ENCODE measurements at regions not wholly inside any gene's neighbourhood (a gene's known extent, or its start where the extent isn't known, plus 50 kb on each side); places are given as distances from the start of the nearest gene placed in this dataset.

DNA sequence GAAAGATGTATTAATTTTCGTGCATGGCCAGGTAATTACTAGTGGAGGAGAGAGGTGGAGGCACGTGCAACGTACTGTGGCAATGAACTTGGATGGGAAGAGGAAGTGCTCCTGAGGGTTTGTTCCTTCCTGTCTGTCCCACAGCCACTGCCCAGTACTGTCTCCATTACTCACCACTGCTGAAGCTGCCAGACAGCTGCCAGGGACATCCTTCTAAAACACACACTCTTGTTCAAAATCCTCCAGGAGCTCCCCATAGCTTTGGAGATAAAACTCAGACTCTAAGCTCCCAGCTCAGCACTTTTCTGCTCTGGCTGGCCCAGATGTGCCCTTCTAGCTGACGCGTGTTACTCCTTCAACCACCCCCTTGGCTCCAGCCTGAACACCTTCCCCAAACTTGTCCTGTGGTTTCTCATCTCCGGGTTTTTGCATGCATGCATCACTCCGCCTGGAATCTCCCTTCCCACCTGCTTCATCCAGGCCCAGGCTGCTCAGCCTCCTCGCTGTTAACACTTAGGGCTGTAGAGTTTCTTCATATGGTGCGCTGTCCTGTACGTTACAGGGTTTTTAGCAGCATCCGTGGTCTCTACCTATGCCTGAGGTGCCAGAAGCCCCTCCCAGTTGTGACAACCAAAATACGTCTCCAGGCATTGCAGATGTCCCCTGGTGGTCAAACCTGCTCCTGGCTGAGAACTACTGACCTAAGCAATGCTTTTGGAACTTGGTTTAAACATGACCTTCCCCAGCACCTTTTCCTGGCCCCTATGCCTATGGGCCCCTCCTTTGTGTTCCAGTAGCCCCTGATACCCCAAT, 69.5 kb downstream of the C11orf91 start:
- no peaks in the 10 kb centered on the region for H3K4me1 Mint-ChIP-seq
- H3K27me3 Mint-ChIP-seq = peaks cover 18 to 19% of the 10 kb centered on the region in 2 donors
- H3K36me3 Mint-ChIP-seq = no peaks in the 10 kb centered on the region
- CTCF ChIA-PET = no interaction called here
- POLR2A ChIA-PET = no interaction called here
- no peak overlapping the region for H3K27ac ChIP-seq (ENCODE audit: low read length)
- ATAC-seq (replicated peaks in 1 of 4) (no peak), DNase-seq (no peak)
- H3K4me1 ChIP-seq (ENCODE audit: control insufficient read depth in 1 of 2, extremely low read depth in 1 of 2, insufficient read depth in 2 of 2, low read length in 2 of 2) = no peaks in the 10 kb centered on the region
- 83% methylated on average over 10 of the region's 12 CpGs for WGBS (ENCODE audit: insufficient coverage)
- H3K4me3 ChIP-seq (ENCODE audit: control insufficient read depth in 1 of 2, extremely low read depth in 1 of 2, low read length in 1 of 2) = no peak overlapping the region
- no peak overlapping the region for H3K27ac Mint-ChIP-seq
- no peaks in the 10 kb centered on the region for H3K36me3 ChIP-seq (ENCODE audit: control insufficient read depth in 2 of 2, extremely low read depth in 1 of 2, insufficient read depth in 1 of 2, low read length in 1 of 2)
- no peak overlapping the region for H3K4me3 Mint-ChIP-seq
- H3K27me3 ChIP-seq (replicated peaks in 1 of 2; ENCODE audit: control insufficient read depth in 2 of 2, extremely low read depth in 1 of 2, insufficient read depth in 2 of 2, low read length in 1 of 2) = peaks cover 0 to 14% of the 10 kb centered on the region in 2 experiments
- H3K9me3 ChIP-seq = no peaks in the 10 kb centered on the region
- H3K9me3 Mint-ChIP-seq = no peaks in the 10 kb centered on the region

DNA sequence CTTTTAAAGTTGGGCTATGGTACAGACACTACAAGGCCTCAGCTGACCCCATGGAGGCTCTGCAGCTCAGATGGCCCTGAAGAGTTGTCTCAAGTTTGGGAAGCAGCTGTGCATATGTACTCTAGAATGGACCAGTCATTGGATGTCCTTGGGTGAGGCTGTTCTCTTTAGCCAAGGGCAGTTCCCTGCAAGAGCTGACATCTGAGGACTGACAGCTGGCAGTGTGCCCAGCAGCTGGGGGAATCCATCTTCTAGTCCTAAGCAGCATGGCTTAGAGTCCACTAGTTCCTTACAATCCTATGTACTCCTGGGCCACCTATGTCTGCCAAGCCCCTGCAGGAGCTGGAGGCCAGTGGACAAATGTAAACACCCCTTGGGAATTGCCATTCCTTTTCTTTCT, 76.5 kb downstream of the C11orf91 start:
- no peak overlapping the region for H3K4me3 Mint-ChIP-seq
- peaks cover 0 to 2% of the 10 kb centered on the region in 2 experiments for H3K27me3 ChIP-seq (replicated peaks in 1 of 2; ENCODE audit: control insufficient read depth in 2 of 2, extremely low read depth in 1 of 2, insufficient read depth in 2 of 2, low read length in 1 of 2)
- H3K27ac ChIP-seq (ENCODE audit: low read length) = no peak overlapping the region
- no peaks in the 10 kb centered on the region for H3K9me3 Mint-ChIP-seq
- no peaks in the 10 kb centered on the region for H3K4me1 Mint-ChIP-seq
- ChIA-PET CTCF (no interaction called here), POLR2A (no interaction called here)
- no peak overlapping the region for H3K4me3 ChIP-seq (ENCODE audit: control insufficient read depth in 1 of 2, extremely low read depth in 1 of 2, low read length in 1 of 2)
- ATAC-seq (replicated peaks in 1 of 4) (no peak), DNase-seq (no peak)
- peaks cover 0 to 14% of the 10 kb centered on the region in 2 donors for H3K27me3 Mint-ChIP-seq
- no peaks in the 10 kb centered on the region for H3K36me3 Mint-ChIP-seq
- H3K4me1 ChIP-seq (ENCODE audit: control insufficient read depth in 1 of 2, extremely low read depth in 1 of 2, insufficient read depth in 2 of 2, low read length in 2 of 2) = no peaks in the 10 kb centered on the region
- no peak overlapping the region for H3K27ac Mint-ChIP-seq
- no peaks in the 10 kb centered on the region for H3K36me3 ChIP-seq (ENCODE audit: control insufficient read depth in 2 of 2, extremely low read depth in 1 of 2, insufficient read depth in 1 of 2, low read length in 1 of 2)
- H3K9me3 ChIP-seq = no peaks in the 10 kb centered on the region

- CTCF ChIA-PET = no interaction called here
- POLR2A ChIA-PET = no interaction called here
Observed at GRCh38 chr11:33622806-33623205, 77.8 kb downstream of the C11orf91 start.

DNA sequence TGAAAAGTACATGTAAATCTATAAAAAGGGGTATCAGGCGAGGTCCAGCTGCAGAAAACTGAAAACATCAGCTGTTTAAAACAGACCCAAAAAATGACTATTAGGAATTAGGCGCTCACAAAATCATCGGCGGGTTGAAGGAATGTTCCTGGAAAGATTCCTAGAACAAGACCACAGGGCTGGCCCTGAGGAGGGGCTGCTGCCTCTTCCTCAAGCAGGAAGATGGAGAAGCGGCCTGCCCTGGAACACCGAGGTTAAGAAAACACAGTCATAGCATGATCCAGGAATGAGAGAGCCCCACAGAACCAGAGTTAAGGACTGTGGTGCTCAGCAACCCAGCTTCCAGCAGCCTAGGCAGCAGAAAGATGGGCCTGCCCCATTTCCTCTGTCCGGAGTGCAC, 78.4 kb downstream of the C11orf91 start:
- CTCF ChIA-PET = no interaction called here
- Histone ChIP-seq H3K4me3 (ENCODE audit: control insufficient read depth in 1 of 2, extremely low read depth in 1 of 2, low read length in 1 of 2) (no peak overlapping the region), H3K27me3 (replicated peaks in 1 of 2; ENCODE audit: control insufficient read depth in 2 of 2, extremely low read depth in 1 of 2, insufficient read depth in 2 of 2, low read length in 1 of 2) (peaks cover 0 to 2% of the 10 kb centered on the region in 2 experiments), H3K4me1 (ENCODE audit: control insufficient read depth in 1 of 2, extremely low read depth in 1 of 2, insufficient read depth in 2 of 2, low read length in 2 of 2) (no peaks in the 10 kb centered on the region), H3K36me3 (ENCODE audit: control insufficient read depth in 2 of 2, extremely low read depth in 1 of 2, insufficient read depth in 1 of 2, low read length in 1 of 2) (no peaks in the 10 kb centered on the region), H3K9me3 (no peaks in the 10 kb centered on the region), H3K27ac (ENCODE audit: low read length) (no peak overlapping the region)
- POLR2A ChIA-PET = no interaction called here
- Mint-ChIP-seq H3K9me3 (no peaks in the 10 kb centered on the region), H3K4me1 (no peaks in the 10 kb centered on the region), H3K4me3 (no peak overlapping the region), H3K27ac (no peak overlapping the region), H3K36me3 (no peaks in the 10 kb centered on the region), H3K27me3 (peaks cover 0 to 21% of the 10 kb centered on the region in 2 donors)
- 85% methylated on average over 5 of the region's 7 CpGs for WGBS (ENCODE audit: insufficient coverage)
- ATAC-seq (replicated peaks in 1 of 4) = no peak
- DNase-seq = no peak

More at GRCh38 chr11:33622806-33623205, 77.8 kb downstream of the C11orf91 start:
- no peak for ATAC-seq (replicated peaks in 1 of 4)
- DNase-seq = no peak
- no peak overlapping the region for H3K4me3 ChIP-seq (ENCODE audit: control insufficient read depth in 1 of 2, extremely low read depth in 1 of 2, low read length in 1 of 2)
- WGBS (ENCODE audit: insufficient coverage) = 90% methylated on average over 3 of the region's 6 CpGs
- no peaks in the 10 kb centered on the region for H3K36me3 ChIP-seq (ENCODE audit: control insufficient read depth in 2 of 2, extremely low read depth in 1 of 2, insufficient read depth in 1 of 2, low read length in 1 of 2)
- H3K27ac Mint-ChIP-seq = no peak overlapping the region
- peaks cover 0 to 2% of the 10 kb centered on the region in 2 experiments for H3K27me3 ChIP-seq (replicated peaks in 1 of 2; ENCODE audit: control insufficient read depth in 2 of 2, extremely low read depth in 1 of 2, insufficient read depth in 2 of 2, low read length in 1 of 2)
- H3K27me3 Mint-ChIP-seq = peaks cover 0 to 15% of the 10 kb centered on the region in 2 donors
- no peaks in the 10 kb centered on the region for H3K4me1 ChIP-seq (ENCODE audit: control insufficient read depth in 1 of 2, extremely low read depth in 1 of 2, insufficient read depth in 2 of 2, low read length in 2 of 2)
- no peaks in the 10 kb centered on the region for H3K36me3 Mint-ChIP-seq
- H3K9me3 Mint-ChIP-seq = no peaks in the 10 kb centered on the region
- H3K27ac ChIP-seq (ENCODE audit: low read length) = no peak overlapping the region
- H3K4me3 Mint-ChIP-seq = no peak overlapping the region
- no peaks in the 10 kb centered on the region for H3K4me1 Mint-ChIP-seq
- H3K9me3 ChIP-seq = no peaks in the 10 kb centered on the region

DNA sequence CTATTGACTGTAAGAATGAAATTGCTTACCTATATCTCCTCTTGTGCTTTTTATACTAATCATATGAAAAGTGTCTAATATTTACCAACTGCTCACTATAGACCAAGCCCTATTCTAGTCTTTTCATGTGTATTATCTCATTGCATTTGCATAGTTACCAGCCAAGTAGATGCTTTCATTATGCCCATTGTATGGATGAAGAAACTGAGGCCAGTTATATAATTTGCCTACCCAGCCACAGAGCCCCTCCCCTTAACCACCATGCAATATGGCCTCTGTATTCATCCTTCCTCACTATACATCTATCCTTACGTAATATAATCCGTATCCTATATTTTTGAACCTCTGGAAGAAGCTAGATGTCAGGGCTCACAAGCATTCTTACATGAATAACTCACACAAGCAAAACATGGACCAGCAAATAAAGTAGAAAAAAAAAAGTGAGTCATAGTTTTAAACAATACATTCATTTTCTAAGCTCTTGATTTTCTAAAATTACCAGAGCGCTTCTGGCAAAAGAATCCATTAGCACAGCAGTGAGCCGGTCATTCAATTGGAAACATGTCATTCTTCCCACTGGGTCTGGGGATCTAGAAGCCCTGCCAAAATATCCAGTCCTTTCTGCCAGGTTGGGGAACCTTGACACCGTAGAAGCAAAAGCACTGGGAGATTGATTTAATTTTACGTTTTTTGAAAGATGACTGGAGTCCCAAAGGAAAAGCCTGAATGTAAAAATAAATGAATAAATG, 80.0 kb downstream of the C11orf91 start:
- DNase-seq = no peak
- Histone ChIP-seq H3K9me3 (no peaks in the 10 kb centered on the region), H3K4me1 (ENCODE audit: control insufficient read depth in 1 of 2, extremely low read depth in 1 of 2, insufficient read depth in 2 of 2, low read length in 2 of 2) (no peaks in the 10 kb centered on the region), H3K4me3 (ENCODE audit: control insufficient read depth in 1 of 2, extremely low read depth in 1 of 2, low read length in 1 of 2) (no peak overlapping the region), H3K27ac (ENCODE audit: low read length) (no peak overlapping the region), H3K27me3 (replicated peaks in 1 of 2; ENCODE audit: control insufficient read depth in 2 of 2, extremely low read depth in 1 of 2, insufficient read depth in 2 of 2, low read length in 1 of 2) (peaks cover 2 to 4% of the 10 kb centered on the region in 2 experiments), H3K36me3 (ENCODE audit: control insufficient read depth in 2 of 2, extremely low read depth in 1 of 2, insufficient read depth in 1 of 2, low read length in 1 of 2) (no peaks in the 10 kb centered on the region)
- 100% methylated on average over 2 of the region's 6 CpGs for WGBS (ENCODE audit: insufficient coverage)
- Mint-ChIP-seq H3K4me1 (no peaks in the 10 kb centered on the region), H3K4me3 (no peak overlapping the region), H3K36me3 (no peaks in the 10 kb centered on the region), H3K27ac (no peak overlapping the region), H3K9me3 (no peaks in the 10 kb centered on the region), H3K27me3 (peaks cover 5 to 28% of the 10 kb centered on the region in 2 donors)
- CTCF ChIA-PET = no interaction called here
- POLR2A ChIA-PET = no interaction called here
- ATAC-seq (replicated peaks in 1 of 4) = no peak

DNA sequence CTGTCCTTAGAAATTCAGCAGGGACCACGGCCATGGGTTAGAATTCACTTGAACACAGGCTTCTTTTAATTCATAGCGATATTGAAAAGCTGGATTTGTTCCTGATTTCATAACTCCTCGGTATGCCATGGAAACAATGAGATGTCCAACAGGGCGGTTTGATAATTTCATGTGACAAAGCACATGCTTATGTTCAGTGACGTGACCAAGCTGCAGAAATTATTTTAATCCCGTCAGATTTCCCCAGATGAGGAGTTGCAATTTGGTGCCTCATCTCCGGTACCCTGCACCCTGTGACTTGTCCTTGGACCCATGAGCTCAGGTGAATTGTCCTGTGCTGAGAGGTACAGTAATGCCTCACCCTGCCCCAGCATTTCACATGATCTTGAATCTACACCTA, 81.7 kb downstream of the C11orf91 start:
- DNase-seq = no peak
- Mint-ChIP-seq H3K27ac (no peak overlapping the region), H3K36me3 (no peaks in the 10 kb centered on the region), H3K4me3 (no peak overlapping the region), H3K9me3 (no peaks in the 10 kb centered on the region), H3K27me3 (peaks cover 10 to 28% of the 10 kb centered on the region in 2 donors), H3K4me1 (no peaks in the 10 kb centered on the region)
- Histone ChIP-seq H3K4me3 (ENCODE audit: control insufficient read depth in 1 of 2, extremely low read depth in 1 of 2, low read length in 1 of 2) (no peak overlapping the region), H3K36me3 (ENCODE audit: control insufficient read depth in 2 of 2, extremely low read depth in 1 of 2, insufficient read depth in 1 of 2, low read length in 1 of 2) (no peaks in the 10 kb centered on the region), H3K9me3 (no peaks in the 10 kb centered on the region), H3K27me3 (replicated peaks in 1 of 2; ENCODE audit: control insufficient read depth in 2 of 2, extremely low read depth in 1 of 2, insufficient read depth in 2 of 2, low read length in 1 of 2) (peaks cover 2 to 4% of the 10 kb centered on the region in 2 experiments), H3K4me1 (ENCODE audit: control insufficient read depth in 1 of 2, extremely low read depth in 1 of 2, insufficient read depth in 2 of 2, low read length in 2 of 2) (no peaks in the 10 kb centered on the region), H3K27ac (ENCODE audit: low read length) (no peak overlapping the region)
- 81% methylated on average over 7 of the region's 7 CpGs for WGBS (ENCODE audit: insufficient coverage)
- no peak for ATAC-seq (replicated peaks in 1 of 4)
- POLR2A ChIA-PET = interaction anchor here in 1 of 2 donors (0.5 kb wide), 1 partner anchor 1258 kb away, joined by 3 read pairs; no protein-coding TSS in a partner anchor
- CTCF ChIA-PET = interaction anchor here in 1 of 2 donors (0.5 kb wide), 1 partner anchor 97 kb away, joined by 4 read pairs; no protein-coding TSS in a partner anchor

Data from T-cell (primary cell).